ENCODE measurements at regions not wholly inside any gene's neighbourhood (a gene's known extent, or its start where the extent isn't known, plus 50 kb on each side); places are given as distances from the start of the nearest gene placed in this dataset.

DNA sequence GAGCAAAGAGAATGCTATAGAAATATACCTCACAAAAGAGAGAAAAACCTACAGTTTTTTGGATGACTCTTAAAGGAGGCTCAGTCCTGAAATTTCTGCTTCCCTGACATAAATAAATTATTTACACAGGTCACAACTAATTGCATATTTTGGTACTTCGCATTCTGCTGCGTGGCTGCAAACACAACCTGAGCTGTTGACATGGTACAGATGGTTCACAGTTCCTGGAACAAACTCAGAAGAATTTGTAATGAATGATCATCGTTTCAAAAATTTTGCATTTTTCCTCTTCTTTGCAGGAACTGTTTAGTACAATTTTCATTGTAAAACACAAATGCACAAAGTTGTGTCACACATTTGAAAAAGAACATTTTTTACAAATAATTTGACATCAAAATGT, 313.7 kb upstream of the SYT1 start:
- Histone ChIP-seq H3K9me3 (ENCODE audit: control insufficient read depth, insufficient read depth, low read length) (no peaks in the 10 kb centered on the region), H2BK120ac (ENCODE audit: low read depth, low read length) (no peak overlapping the region), H3K79me1 (ENCODE audit: low read depth in 1 of 2, low read length in 2 of 2) (no peaks in the 10 kb centered on the region), H4K5ac (ENCODE audit: low read depth, low read length) (no peak overlapping the region), H3K4me2 (ENCODE audit: low read depth, low read length) (no peak overlapping the region), H3K9ac (ENCODE audit: low read depth, low read length) (no peak overlapping the region), H2AK5ac (ENCODE audit: low read depth, low read length) (no peak overlapping the region), H3K23ac (ENCODE audit: low read depth, low read length) (no peak overlapping the region), H3K56ac (ENCODE audit: extremely low read depth, insufficient read depth, low read length) (no peak overlapping the region), H2BK15ac (ENCODE audit: low read depth, low read length) (no peak overlapping the region), H3K4me3 (ENCODE audit: insufficient read depth, low read depth, low read length) (no peak overlapping the region), H3K4me1 (ENCODE audit: control insufficient read depth, insufficient read depth, low read length) (no peaks in the 10 kb centered on the region), H4K8ac (ENCODE audit: low read depth in 2 of 2, low read length in 2 of 2) (no peak overlapping the region), H2AK9ac (replicated peaks; ENCODE audit: low read depth, low read length, poor library complexity) (no peak overlapping the region), H4K91ac (ENCODE audit: insufficient read depth, low read depth, low read length) (no peak overlapping the region), H2AFZ (replicated peaks; ENCODE audit: low read length, poor library complexity) (no peak overlapping the region), H3K27ac (ENCODE audit: insufficient read depth, low read length) (no peak overlapping the region), H2BK20ac (ENCODE audit: low read depth, low read length) (no peak overlapping the region), H3K18ac (ENCODE audit: low read depth, low read length) (no peak overlapping the region), H3K9me1 (ENCODE audit: insufficient read depth, low read length) (no peaks in the 10 kb centered on the region), H3K14ac (replicated peaks; ENCODE audit: low read depth, low read length) (no peak overlapping the region), H3K36me3 (ENCODE audit: control insufficient read depth, insufficient read depth, low read length) (no peaks in the 10 kb centered on the region), H3K27me3 (ENCODE audit: control insufficient read depth, insufficient read depth, low read length) (no peaks in the 10 kb centered on the region), H3K4ac (ENCODE audit: low read depth, low read length) (no peak overlapping the region), H4K20me1 (ENCODE audit: insufficient read depth, low read length) (no peaks in the 10 kb centered on the region), H2BK5ac (ENCODE audit: low read depth, low read length, poor library complexity, severe bottlenecking) (no peak overlapping the region)
- TF ChIP-seq, protein P1, sequence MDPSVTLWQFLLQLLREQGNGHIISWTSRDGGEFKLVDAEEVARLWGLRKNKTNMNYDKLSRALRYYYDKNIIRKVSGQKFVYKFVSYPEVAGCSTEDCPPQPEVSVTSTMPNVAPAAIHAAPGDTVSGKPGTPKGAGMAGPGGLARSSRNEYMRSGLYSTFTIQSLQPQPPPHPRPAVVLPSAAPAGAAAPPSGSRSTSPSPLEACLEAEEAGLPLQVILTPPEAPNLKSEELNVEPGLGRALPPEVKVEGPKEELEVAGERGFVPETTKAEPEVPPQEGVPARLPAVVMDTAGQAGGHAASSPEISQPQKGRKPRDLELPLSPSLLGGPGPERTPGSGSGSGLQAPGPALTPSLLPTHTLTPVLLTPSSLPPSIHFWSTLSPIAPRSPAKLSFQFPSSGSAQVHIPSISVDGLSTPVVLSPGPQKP (IDR thresholded peaks at IDR 0.05; ENCODE audit: borderline replicate concordance, low read depth, low read length) = no peak
- 90% methylated on average over 2 of the region's 3 CpGs; no CpG with 5 or more reads in 1 of the 2 experiments for WGBS, 2 experiments (ENCODE audit: extremely low coverage in 2 of 2, insufficient read length in 1 of 2)
- dilution Hi-C loops (cut with HindIII; ENCODE audit: low sequenced_read_pairs, unreplicated experiment) (no loop called here), in situ Hi-C loops (cut with MboI; ENCODE audit: low sequenced_read_pairs) (no loop called here), intact Hi-C loops (cut with micrococcal nuclease) (loop anchor here (10.0 kb wide), 1 partner anchor 366 kb away; no protein-coding TSS in a partner anchor)
- ATAC-seq (ENCODE audit: low read depth) (no peak), DNase-seq (no peak)
- POLR2A ChIA-PET (ENCODE audit: unreplicated experiment) = no interaction called here
- no TSS peak for BruUV-seq (replicated peaks)
- CTCF ChIA-PET = no interaction called here
